ENCODE measurements at regions not wholly inside any gene's neighbourhood (a gene's known extent, or its start where the extent isn't known, plus 50 kb on each side); places are given as distances from the start of the nearest gene placed in this dataset.

- no peak for TF ChIP-seq CTCF (IDR thresholded peaks at IDR 0.05)
These were observed 67.6 kb downstream of the SOWAHC start for GRCh38 chr2:109681633-109682380.

GRCh38 chr2:109683452-109683851 is 69.3 kb downstream of the SOWAHC start:
- no peaks in the 10 kb centered on the region for H3K36me3 ChIP-seq
- TF ChIP-seq CTCF (IDR thresholded peaks at IDR 0.05), result no peak
- intact Hi-C loops (cut with DNase I; ENCODE audit: low total_unique reads), result no loop called here
- no peak overlapping the region for H3K4me3 ChIP-seq
- no peaks in the 10 kb centered on the region for H3K27me3 ChIP-seq
- DNase-seq, result peak in 1 of 2 donors; percentile 58
- no peaks in the 10 kb centered on the region for H3K4me1 ChIP-seq
- no peak overlapping the region for H3K27ac ChIP-seq
- H3K9me3 ChIP-seq, result no peaks in the 10 kb centered on the region

More at GRCh38 chr2:109681633-109682380, 67.6 kb downstream of the SOWAHC start:
- no peaks in the 10 kb centered on the region for H3K4me1 ChIP-seq
- H3K36me3 ChIP-seq, result no peaks in the 10 kb centered on the region
- no peaks in the 10 kb centered on the region for H3K27me3 ChIP-seq
- no peak overlapping the region for H3K27ac ChIP-seq
- DNase-seq, result peak in 1 of 2 donors; percentile 58
- no peak overlapping the region for H3K4me3 ChIP-seq
- H3K9me3 ChIP-seq, result no peaks in the 10 kb centered on the region
- intact Hi-C loops (cut with DNase I; ENCODE audit: low total_unique reads), result no loop called here

- Histone ChIP-seq H3K4me1 (peaks cover 0 to 16% (median 11%) of the 10 kb centered on the region in 4 donors), H3K4me3 (no peak overlapping the region), H3K27me3 (no peaks in the 10 kb centered on the region), H3K27ac (no peak overlapping the region), H3K36me3 (no peaks in the 10 kb centered on the region), H3K9me3 (no peaks in the 10 kb centered on the region)
- peak in 1 of 2 donors; percentile 15 for DNase-seq
- intact Hi-C loops (cut with DNase I; ENCODE audit: low total_unique reads), result no loop called here
- TF ChIP-seq CTCF (IDR thresholded peaks at IDR 0.05), result no peak
These were observed 71.3 kb downstream of the SOWAHC start for GRCh38 chr2:109685453-109685852.

GRCh38 chr2:109686921-109687320 is 72.8 kb downstream of the SOWAHC start:
- DNase-seq, result no peak
- intact Hi-C loops (cut with DNase I; ENCODE audit: low total_unique reads), result no loop called here
- H3K4me3 ChIP-seq, result no peak overlapping the region
- no peaks in the 10 kb centered on the region for H3K9me3 ChIP-seq
- H3K4me1 ChIP-seq, result peaks cover 1 to 31% (median 24%) of the 10 kb centered on the region in 4 donors
- no peaks in the 10 kb centered on the region for H3K27me3 ChIP-seq
- no peaks in the 10 kb centered on the region for H3K36me3 ChIP-seq
- TF ChIP-seq CTCF (IDR thresholded peaks at IDR 0.05), result no peak
- no peak overlapping the region for H3K27ac ChIP-seq

- Histone ChIP-seq H3K4me3 (no peak overlapping the region), H3K27ac (peak overlapping the region in 1 of 2 donors; percentile 88), H3K4me1 (peaks cover 7 to 55% (median 41%) of the 10 kb centered on the region in 4 donors), H3K36me3 (no peaks in the 10 kb centered on the region), H3K27me3 (no peaks in the 10 kb centered on the region), H3K9me3 (no peaks in the 10 kb centered on the region)
- intact Hi-C loops (cut with DNase I; ENCODE audit: low total_unique reads), result no loop called here
- no peak for TF ChIP-seq CTCF (IDR thresholded peaks at IDR 0.05)
- DNase-seq, result no peak
These were observed 75.2 kb downstream of the SOWAHC start for GRCh38 chr2:109689182-109689930.

Measured in tibial artery (tissue), 4 donors.